GM18909 (cell line): ENCODE measurements at regions not wholly inside any gene's neighbourhood (a gene's known extent, or its start where the extent isn't known, plus 50 kb on each side); places are given as distances from the start of the nearest gene placed in this dataset.
"Not testable (repeated sequence)": the region's sequence is repeated elsewhere in the genome, so short reads cannot be mapped to it uniquely, and the experiment has no call there.

ENCODE experiments used
- ATAC-seq: cut with Tn5 transposase; IDR thresholded peaks from one replicate; pipeline ENCODE4 v1.9.1; 2021; ENCODE audit warnings: mild to moderate bottlenecking; ENCODE audit not compliant: unreplicated experiment, poor library complexity

GRCh38 chr2:65775839-65776238 is 343.4 kb upstream of the SPRED2 start:
- no peak for ATAC-seq

GRCh38 chr2:65767946-65768345 is 335.5 kb upstream of the SPRED2 start:
- no peak for ATAC-seq

GRCh38 chr2:65766768-65767267 is 334.4 kb upstream of the SPRED2 start:
- no peak for ATAC-seq

- no peak for ATAC-seq
These were observed 333.0 kb upstream of the SPRED2 start for GRCh38 chr2:65765376-65765775.

- no peak for ATAC-seq
These were observed 329.7 kb upstream of the SPRED2 start for GRCh38 chr2:65762068-65762467.

GRCh38 chr2:65754219-65754618 is 321.8 kb upstream of the SPRED2 start:
- ATAC-seq, result no peak

- ATAC-seq, result no peak
These were observed 319.0 kb upstream of the SPRED2 start for GRCh38 chr2:65751408-65751807.

- ATAC-seq, result no peak
These were observed 317.1 kb upstream of the SPRED2 start for GRCh38 chr2:65749545-65749944.

- ATAC-seq, result not testable (repeated sequence)
These were observed 315.5 kb upstream of the SPRED2 start for GRCh38 chr2:65747875-65748274.

GRCh38 chr2:65746931-65747675 is 314.7 kb upstream of the SPRED2 start:
- no peak for ATAC-seq

- ATAC-seq, result no peak
These were observed 312.2 kb upstream of the SPRED2 start for GRCh38 chr2:65744477-65745200.

DNA sequence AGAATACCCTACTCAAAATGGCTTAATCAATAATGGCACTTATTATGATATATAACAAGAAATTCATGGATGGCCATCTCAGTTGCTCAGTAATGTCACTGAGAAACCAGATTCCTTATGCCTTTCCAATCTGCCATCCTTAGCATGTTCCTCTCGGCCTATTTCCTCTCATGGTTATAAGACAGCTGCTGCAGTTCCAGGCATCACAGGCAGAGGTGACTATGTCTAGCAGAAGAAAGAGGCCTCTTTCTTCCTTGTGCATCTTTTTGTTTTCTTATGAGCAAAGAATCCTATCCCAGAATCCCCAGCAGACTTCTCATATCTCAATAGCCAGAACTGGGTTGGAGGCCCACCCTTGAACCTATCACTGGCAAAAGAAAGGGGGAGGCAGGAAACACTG is 310.6 kb upstream of the SPRED2 start:
- ATAC-seq, result no peak

GRCh38 chr2:65739927-65740326 is 307.5 kb upstream of the SPRED2 start:
- no peak for ATAC-seq

- ATAC-seq, result no peak
These were observed 305.1 kb upstream of the SPRED2 start for GRCh38 chr2:65737452-65738011.

DNA sequence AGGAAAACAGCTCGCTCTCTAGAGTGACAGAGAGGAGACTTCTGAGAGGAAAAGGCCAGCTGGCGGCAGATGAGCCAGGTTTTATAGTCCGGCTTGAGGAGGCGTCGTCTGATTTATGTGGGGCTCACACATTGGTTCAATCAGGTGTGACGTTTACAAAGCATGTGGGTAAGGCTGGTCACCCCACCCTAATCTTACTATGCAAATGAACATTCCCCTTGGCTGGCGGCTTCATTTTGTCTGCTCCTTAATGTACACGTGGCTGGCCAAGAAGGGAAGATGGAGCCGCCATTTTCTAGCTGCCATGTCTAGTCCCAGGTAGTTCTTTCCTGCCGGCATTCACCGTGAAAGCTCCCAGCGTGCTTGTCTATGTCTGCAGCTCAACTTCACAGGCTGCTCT is 299.1 kb upstream of the SPRED2 start:
- ATAC-seq, result no peak

DNA sequence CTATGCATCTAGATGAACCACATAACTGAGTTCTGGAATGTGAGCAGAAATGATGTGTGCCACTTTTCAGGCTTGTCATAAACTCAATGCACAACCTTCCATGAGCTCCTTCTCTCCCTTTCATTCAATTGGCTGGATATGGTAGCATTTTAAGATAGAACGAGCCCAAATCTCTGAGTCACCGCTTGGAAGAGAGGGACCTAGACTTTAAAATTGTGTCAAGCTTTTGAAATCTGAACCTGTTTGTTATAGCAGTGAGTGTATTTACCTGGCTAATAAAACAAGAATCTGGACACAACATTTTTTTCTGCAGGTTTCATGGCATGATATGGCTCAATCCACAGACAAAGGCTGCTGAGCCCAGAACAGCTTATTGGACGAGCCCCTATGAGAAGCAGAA is 297.8 kb upstream of the SPRED2 start:
- ATAC-seq, result no peak

- no peak for ATAC-seq
These were observed 296.8 kb upstream of the SPRED2 start for GRCh38 chr2:65729246-65729645.

DNA sequence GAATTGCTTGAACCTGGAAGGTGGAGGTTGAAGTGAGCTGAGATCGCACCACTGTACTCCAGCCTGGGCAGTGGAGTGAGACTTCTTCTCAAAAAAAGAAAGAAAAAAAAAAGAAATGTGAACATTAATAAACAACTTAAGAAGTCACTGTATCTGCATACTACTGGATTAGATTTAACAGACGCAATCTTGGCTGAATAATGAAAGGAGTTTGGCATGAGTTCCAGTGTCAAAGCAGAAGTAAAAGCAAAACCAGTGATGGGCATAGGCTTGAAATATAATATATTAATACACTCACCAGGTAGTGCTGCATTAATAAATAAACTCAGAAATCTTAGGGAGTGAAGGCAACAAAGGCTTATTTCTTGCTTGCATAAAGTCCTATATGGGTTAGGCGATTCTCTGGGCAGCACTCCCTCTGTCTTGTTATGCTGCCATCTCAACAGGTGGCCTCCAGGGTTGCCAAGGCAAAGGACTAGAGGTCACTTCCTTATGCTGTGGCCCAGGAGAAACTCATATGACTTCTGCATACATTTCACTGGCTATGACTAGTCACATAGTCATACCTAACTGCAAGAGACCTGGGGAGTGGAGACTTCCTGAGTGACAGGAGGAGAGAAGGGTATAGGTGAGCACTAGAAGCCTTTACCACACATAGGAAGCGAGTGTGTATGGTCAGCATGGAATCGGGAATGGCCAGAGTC is 296.2 kb upstream of the SPRED2 start:
- no peak for ATAC-seq

- ATAC-seq, result no peak
These were observed 295.4 kb upstream of the SPRED2 start for GRCh38 chr2:65727816-65728215.

DNA sequence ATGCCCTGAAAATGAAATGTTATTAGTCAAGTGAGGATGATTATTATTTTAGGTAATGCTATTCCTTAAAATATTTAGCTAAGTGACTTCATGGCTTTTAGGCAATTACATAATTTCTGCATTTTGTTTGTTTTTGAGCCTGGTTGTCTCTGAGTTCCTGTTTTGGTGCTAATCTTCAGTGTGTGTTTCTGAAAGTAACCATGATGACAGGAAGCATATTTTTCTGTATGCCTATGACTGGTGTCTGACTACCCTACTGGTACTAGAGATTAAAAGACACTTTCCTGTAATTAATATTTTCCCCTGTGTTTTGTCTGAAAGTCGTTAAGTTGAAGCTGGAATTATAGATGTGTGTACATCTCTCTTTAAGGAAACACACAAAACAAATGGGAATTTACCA is 295.0 kb upstream of the SPRED2 start:
- ATAC-seq, result no peak

GRCh38 chr2:65724752-65725151 is 292.4 kb upstream of the SPRED2 start:
- ATAC-seq, result no peak
